Endothelial cell of umbilical vein (primary cell): ENCODE measurements at regions not wholly inside any gene's neighbourhood (a gene's known extent, or its start where the extent isn't known, plus 50 kb on each side); places are given as distances from the start of the nearest gene placed in this dataset.

Experiments used
- BruUV-seq: library from RNA; stranded (reverse); fragments of 400-500 nt; replicated peaks from 2 replicates; lab custom pipeline; 2021; lab: Mats Ljungman, UMichigan
- CTCF ChIA-PET: fragments of 300-600, 350-600 bp; sonication (Branson Sonifier 250); formaldehyde crosslinking; loops from one replicate; lab custom pipeline; 2021; ENCODE audit warnings: antibody characterized with exemption, inconsistent platforms; lab: Charles Lee
- POLR2A ChIA-PET: fragments of 300-600, 350-600 bp; sonication (Branson Sonifier 250); formaldehyde crosslinking; loops from one replicate; lab custom pipeline; 2021; ENCODE audit warnings: antibody characterized with exemption, inconsistent platforms; lab: Charles Lee
- DNase-seq: peaks from one replicate; pipeline ENCODE4 v3.0.0-alpha.2; 2011; ENCODE audit warnings: low read depth, low spot score
- FAIRE-seq: peaks from 2 replicates; lab custom pipeline; 2011; peaks lifted over from hg19 to GRCh38; lab: Jason Lieb, UNC
- H2AFZ ChIP-seq: 2 replicates; pipeline ENCODE4 v1.6.0; 2012; ENCODE audit warnings: low read depth, low read length, control low read depth, inconsistent platforms
- H3K27ac ChIP-seq: 2 replicates; pipeline ENCODE4 v1.5.1; 2011; ENCODE audit warnings: low read depth, mild to moderate bottlenecking, control low read depth, low read length, moderate library complexity; ENCODE audit not compliant: insufficient read depth
- H3K27me3 ChIP-seq, 2 experiments: 2 replicates each; pipeline versions ENCODE4 v1.6.0 to v1.6.1; 2011; ENCODE audit warnings: low read length in 2 of 2, mixed read lengths in 1 of 2; ENCODE audit not compliant: control insufficient read depth in 2 of 2, insufficient read depth in 2 of 2
- H3K36me3 ChIP-seq, 2 experiments: 2 replicates in 1 of 2; 3 replicates in 1 of 2; pipeline ENCODE4 v1.5.1; 2011; ENCODE audit warnings: low read length in 2 of 2, mild to moderate bottlenecking in 1 of 2, moderate library complexity in 1 of 2; ENCODE audit not compliant: control insufficient read depth in 2 of 2, insufficient read depth in 2 of 2; ENCODE audit errors: extremely low read depth in 1 of 2
- H3K4me1 ChIP-seq: 3 replicates; pipeline ENCODE4 v1.5.1; 2011; ENCODE audit warnings: mild to moderate bottlenecking, low read length; ENCODE audit not compliant: control insufficient read depth, insufficient read depth; ENCODE audit errors: extremely low read depth
- H3K4me2 ChIP-seq: 2 replicates; pipeline ENCODE4 v1.6.1; 2011; ENCODE audit warnings: low read length, control low read depth, mixed read lengths; ENCODE audit not compliant: insufficient read depth
- H3K4me3 ChIP-seq, 3 experiments: fragments of 200-600 bp in 1 of 3; sonication (generic), shearing (Covaris generic) in 1 of 3; replicated peaks in 1 of 3; 2 replicates each; pipeline ENCODE4 v1.5.1; 2011 to 2016; ENCODE audit warnings: control low read depth in 3 of 3, low read length in 3 of 3, mild to moderate bottlenecking in 2 of 3, inconsistent platforms in 1 of 3, low read depth in 1 of 3, moderate library complexity in 1 of 3; ENCODE audit not compliant: insufficient read depth in 1 of 3
- H3K79me2 ChIP-seq: 2 replicates; pipeline ENCODE4 v1.6.0; 2012; ENCODE audit warnings: low read length, inconsistent platforms; ENCODE audit not compliant: control insufficient read depth, insufficient read depth
- H3K9ac ChIP-seq: replicated peaks from 2 replicates; pipeline ENCODE3; 2011; ENCODE audit warnings: low read length, control low read depth; ENCODE audit not compliant: insufficient read depth; ENCODE audit errors: extremely low read depth
- H3K9me1 ChIP-seq: replicated peaks from 3 replicates; pipeline ENCODE4 v1.6.0; 2011; ENCODE audit warnings: mild to moderate bottlenecking, low read length; ENCODE audit not compliant: control insufficient read depth, insufficient read depth; ENCODE audit errors: extremely low read depth
- H3K9me3 ChIP-seq: replicated peaks from 2 replicates; pipeline ENCODE4 v1.5.1; 2012; ENCODE audit warnings: low read length, inconsistent platforms; ENCODE audit not compliant: control insufficient read depth, insufficient read depth
- H4K20me1 ChIP-seq: replicated peaks from 2 replicates; pipeline ENCODE3; 2011; ENCODE audit warnings: mild to moderate bottlenecking, low read length; ENCODE audit not compliant: control insufficient read depth, insufficient read depth; ENCODE audit errors: extremely low read depth
- EZH2 ChIP-seq: IDR thresholded peaks from 2 replicates; pipeline ENCODE4 v1.6.1; 2012; ENCODE audit warnings: borderline replicate concordance, low read depth, mild to moderate bottlenecking, moderate library complexity, low read length, inconsistent platforms; ENCODE audit not compliant: severe bottlenecking
- FOS ChIP-seq: IDR thresholded peaks from 2 replicates; pipeline ENCODE4 v1.6.1; 2011; ENCODE audit warnings: mild to moderate bottlenecking, low read length, moderate library complexity, borderline replicate concordance; ENCODE audit not compliant: insufficient read depth
- GATA2 ChIP-seq: IDR thresholded peaks from 2 replicates; pipeline ENCODE4 v1.7.0; 2011; ENCODE audit warnings: low read depth, mild to moderate bottlenecking, moderate library complexity, mixed read lengths, low read length; ENCODE audit not compliant: insufficient read length, insufficient read depth
- JUN ChIP-seq: IDR thresholded peaks from 2 replicates; pipeline ENCODE4 v1.6.1; 2011; ENCODE audit warnings: borderline replicate concordance, low read depth; ENCODE audit not compliant: insufficient read length, insufficient read depth
- MYC ChIP-seq: IDR thresholded peaks from one replicate; pipeline ENCODE4 v1.6.1; 2011; ENCODE audit warnings: mild to moderate bottlenecking, low read depth, low read length
- POLR2A ChIP-seq: IDR thresholded peaks from 2 replicates; pipeline ENCODE4 v1.6.1; 2012; ENCODE audit warnings: low read depth, mild to moderate bottlenecking, control low read depth, low read length
- POLR2AphosphoS5 ChIP-seq: IDR thresholded peaks from 2 replicates; pipeline ENCODE4 v1.6.1; 2012; ENCODE audit warnings: low read depth, mild to moderate bottlenecking, control low read depth, low read length, moderate library complexity; ENCODE audit not compliant: insufficient read depth
- dilution Hi-C: fragments of 300-500 bp; cut with MboI; formaldehyde crosslinking; loops from one replicate; pipeline ENCODE4 v1.15.0; 2019; ENCODE audit warnings: low sequenced_read_pairs; ENCODE audit not compliant: extremely low pct_ligation_motif_present
- intact Hi-C: fragments of 100-400 bp; cut with micrococcal nuclease; formaldehyde crosslinking; loops from one replicate; pipeline ENCODE4 v1.10.0; 2022
- TF ChIP-seq, protein P1 (sequence below), 2 donors: IDR thresholded peaks; 1 replicate in 1 of 2; 2 replicates in 1 of 2; pipeline ENCODE4 v1.5.1; 2011; ENCODE audit warnings: low read length in 2 of 2, mild to moderate bottlenecking in 2 of 2, moderate library complexity in 2 of 2, control low read depth in 1 of 2, inconsistent platforms in 1 of 2, low read depth in 1 of 2; ENCODE audit not compliant: insufficient read depth in 1 of 2; ENCODE audit errors: extremely low read depth in 1 of 2
- TF ChIP-seq, protein P2 (sequence below): IDR thresholded peaks from 2 replicates; pipeline ENCODE4 v1.6.1; 2011; ENCODE audit not compliant: insufficient read depth, insufficient read length

- DNase-seq (no peak), FAIRE-seq (no peak)
- Histone ChIP-seq H3K4me1 (no peaks in the 10 kb centered on the region), H3K9me1 (no peaks in the 10 kb centered on the region), H4K20me1 (no peaks in the 10 kb centered on the region), H3K9me3 (no peaks in the 10 kb centered on the region), H2AFZ (no peak overlapping the region), H3K27ac (no peak overlapping the region), H3K9ac (no peak overlapping the region), H3K4me2 (no peak overlapping the region), H3K27me3 (no peaks in the 10 kb centered on the region), H3K36me3 (no peaks in the 10 kb centered on the region), H3K79me2 (no peaks in the 10 kb centered on the region), H3K4me3 (no peak overlapping the region)
- ChIA-PET POLR2A (no interaction called here), CTCF (no interaction called here)
- intact Hi-C loops (no loop called here), dilution Hi-C loops (no loop called here)
- TF ChIP-seq MYC (no peak), JUN (no peak), EZH2 (no peak), FOS (no peak), POLR2A (no peak), GATA2 (no peak), POLR2AphosphoS5 (no peak)
- TF ChIP-seq, protein P1, sequence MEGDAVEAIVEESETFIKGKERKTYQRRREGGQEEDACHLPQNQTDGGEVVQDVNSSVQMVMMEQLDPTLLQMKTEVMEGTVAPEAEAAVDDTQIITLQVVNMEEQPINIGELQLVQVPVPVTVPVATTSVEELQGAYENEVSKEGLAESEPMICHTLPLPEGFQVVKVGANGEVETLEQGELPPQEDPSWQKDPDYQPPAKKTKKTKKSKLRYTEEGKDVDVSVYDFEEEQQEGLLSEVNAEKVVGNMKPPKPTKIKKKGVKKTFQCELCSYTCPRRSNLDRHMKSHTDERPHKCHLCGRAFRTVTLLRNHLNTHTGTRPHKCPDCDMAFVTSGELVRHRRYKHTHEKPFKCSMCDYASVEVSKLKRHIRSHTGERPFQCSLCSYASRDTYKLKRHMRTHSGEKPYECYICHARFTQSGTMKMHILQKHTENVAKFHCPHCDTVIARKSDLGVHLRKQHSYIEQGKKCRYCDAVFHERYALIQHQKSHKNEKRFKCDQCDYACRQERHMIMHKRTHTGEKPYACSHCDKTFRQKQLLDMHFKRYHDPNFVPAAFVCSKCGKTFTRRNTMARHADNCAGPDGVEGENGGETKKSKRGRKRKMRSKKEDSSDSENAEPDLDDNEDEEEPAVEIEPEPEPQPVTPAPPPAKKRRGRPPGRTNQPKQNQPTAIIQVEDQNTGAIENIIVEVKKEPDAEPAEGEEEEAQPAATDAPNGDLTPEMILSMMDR (IDR thresholded peaks at IDR 0.05; ENCODE audit: extremely low read depth in 1 of 2, insufficient read depth in 1 of 2, low read depth in 1 of 2, low read length in 2 of 2), result no peak
- TF ChIP-seq, protein P2, sequence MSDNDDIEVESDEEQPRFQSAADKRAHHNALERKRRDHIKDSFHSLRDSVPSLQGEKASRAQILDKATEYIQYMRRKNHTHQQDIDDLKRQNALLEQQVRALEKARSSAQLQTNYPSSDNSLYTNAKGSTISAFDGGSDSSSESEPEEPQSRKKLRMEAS, result no peak
- no TSS peak for BruUV-seq
Measured at GRCh38 chr1:69291541-69291940, 276.2 kb upstream of the LRRC7 start.
